ENCODE measurements at regions not wholly inside any gene's neighbourhood (a gene's known extent, or its start where the extent isn't known, plus 50 kb on each side); places are given as distances from the start of the nearest gene placed in this dataset.
A peak's percentile ranks its signal among the peaks of the same experiment; 100 is the strongest.

- Histone ChIP-seq H3K4me3 (ENCODE audit: extremely low read depth in 1 of 4, insufficient read depth in 2 of 4, low read depth in 3 of 4, low read length in 4 of 4) (no peak overlapping the region), H4K91ac (replicated peaks; ENCODE audit: insufficient read length, low read length) (no peak overlapping the region), H3K18ac (ENCODE audit: extremely low read depth, low read length) (no peak overlapping the region), H3K27ac (ENCODE audit: low read depth, low read length) (no peak overlapping the region), H2BK15ac (ENCODE audit: low read length) (no peak overlapping the region), H4K8ac (ENCODE audit: extremely low read depth, insufficient read depth, low read length) (no peak overlapping the region), H3K79me2 (ENCODE audit: control insufficient read depth in 1 of 2, insufficient read depth in 2 of 2, low read length in 2 of 2) (peaks cover 0 to 6% of the 10 kb centered on the region in 2 experiments; a peak in 1 of 4 replicates), H3K23me2 (ENCODE audit: low read depth, low read length) (no peaks in the 10 kb centered on the region), H2BK12ac (ENCODE audit: low read depth, low read length) (no peak overlapping the region), H3K4ac (replicated peaks; ENCODE audit: insufficient read length, low read depth, low read length) (no peak overlapping the region), H3K36me3 (ENCODE audit: control insufficient read depth in 2 of 4, insufficient read depth in 4 of 4, low read length in 3 of 4) (no peaks in the 10 kb centered on the region), H3K4me2 (ENCODE audit: insufficient read depth in 1 of 2, low read depth in 2 of 2, low read length in 2 of 2) (no peak overlapping the region), H3K56ac (replicated peaks; ENCODE audit: insufficient read length, low read depth, low read length) (no peak overlapping the region), H2AFZ (ENCODE audit: low read length) (no peak overlapping the region), H3K14ac (ENCODE audit: insufficient read length) (no peak overlapping the region), H3K27me3 (replicated peaks in 1 of 4; ENCODE audit: control insufficient read depth in 3 of 4, extremely low read depth in 1 of 4, insufficient read depth in 3 of 4, low read length in 3 of 4) (no peaks in the 10 kb centered on the region), H3K4me1 (replicated peaks in 1 of 4; ENCODE audit: control insufficient read depth in 3 of 4, insufficient read depth in 4 of 4, low read length in 3 of 4) (peaks cover 0 to 9% (median 1%) of the 10 kb centered on the region in 4 experiments; a peak in 2 of 7 replicates), H2BK20ac (ENCODE audit: low read length) (no peak overlapping the region), H4K5ac (ENCODE audit: insufficient read length, low read depth, low read length) (no peak overlapping the region), H2AK5ac (ENCODE audit: low read depth, low read length) (no peak overlapping the region), H3K23ac (ENCODE audit: insufficient read length) (no peak overlapping the region), H3K9ac (replicated peaks in 1 of 4; ENCODE audit: extremely low read depth in 1 of 4, low read depth in 3 of 4, low read length in 3 of 4) (no peak overlapping the region), H4K20me1 (replicated peaks in 1 of 2; ENCODE audit: control insufficient read depth in 1 of 2, insufficient read depth in 2 of 2, low read length in 2 of 2) (no peaks in the 10 kb centered on the region), H3K9me3 (ENCODE audit: insufficient read depth in 2 of 2, low read depth in 1 of 2, low read length in 1 of 2) (no peaks in the 10 kb centered on the region), H3K79me1 (ENCODE audit: low read depth, low read length) (peaks cover 5% of the 10 kb centered on the region), H2BK5ac (ENCODE audit: low read depth, low read length) (no peak overlapping the region), H2BK120ac (replicated peaks; ENCODE audit: low read depth, low read length) (no peak overlapping the region)
- CTCF ChIA-PET (ENCODE audit: partially characterized antibody): no interaction called here
- POLR2A ChIA-PET (ENCODE audit: partially characterized antibody): no interaction called here
- no peak for DNase-seq (ENCODE audit: low read depth in 1 of 2, low spot score in 2 of 2)
- no peak for TF ChIP-seq SUZ12 (IDR thresholded peaks at IDR 0.05; ENCODE audit: low read length)
- 31% methylated on average over 1 of the region's 1 CpG; no CpG with 5 or more reads in 1 of the 2 experiments for WGBS, 2 experiments (ENCODE audit: extremely low coverage in 1 of 2, insufficient coverage in 1 of 2, insufficient read length in 1 of 2, insufficient replicate concordance in 2 of 2, low coverage in 1 of 2, low lambda C conversion rate in 2 of 2, missing lambda C conversion rate in 1 of 2)
- FAIRE-seq: peak; percentile 32
Measured at GRCh38 chr18:41621177-41621576, 333.9 kb upstream of the PIK3C3 start.

Data from H1 (cell line).